SKM-1 treated with dmso at 0.1 percent for 144 hours (cell line): ENCODE measurements at regions not wholly inside any gene's neighbourhood (a gene's known extent, or its start where the extent isn't known, plus 50 kb on each side); places are given as distances from the start of the nearest gene placed in this dataset.
"Not testable (repeated sequence)": the region's sequence is repeated elsewhere in the genome, so short reads cannot be mapped to it uniquely, and the experiment has no call there.

Experiments
- DNase-seq: peaks from one replicate; lab custom pipeline; 2025; ENCODE audit not compliant: unreplicated experiment; lab: John Stamatoyannopoulos, UW

GRCh38 chr2:21194147-21194546 is 70.4 kb downstream of the TDRD15 start:
- no peak for DNase-seq

GRCh38 chr2:21194858-21195271 is 71.1 kb downstream of the TDRD15 start:
- DNase-seq: no peak

- no peak for DNase-seq
These were observed 71.6 kb downstream of the TDRD15 start for GRCh38 chr2:21195326-21195725.

GRCh38 chr2:21198637-21199036 is 74.9 kb downstream of the TDRD15 start:
- no peak for DNase-seq

- DNase-seq: no peak
These were observed 80.2 kb downstream of the TDRD15 start for GRCh38 chr2:21203976-21204375.

- not testable (repeated sequence) for DNase-seq
These were observed 90.3 kb downstream of the TDRD15 start for GRCh38 chr2:21214085-21214484.

- no peak for DNase-seq
These were observed 93.7 kb downstream of the TDRD15 start for GRCh38 chr2:21217442-21217841.

GRCh38 chr2:21220930-21221329 is 97.2 kb downstream of the TDRD15 start:
- DNase-seq: no peak

- DNase-seq: no peak
These were observed 99.8 kb downstream of the TDRD15 start for GRCh38 chr2:21223618-21224017.

GRCh38 chr2:21228041-21228895 is 104.5 kb downstream of the TDRD15 start:
- DNase-seq: no peak

- DNase-seq: no peak
These were observed 105.5 kb downstream of the TDRD15 start for GRCh38 chr2:21229302-21229701.

- no peak for DNase-seq
These were observed 106.4 kb downstream of the TDRD15 start for GRCh38 chr2:21230140-21230539.

- DNase-seq: peak; percentile 34
These were observed 108.2 kb downstream of the TDRD15 start for GRCh38 chr2:21231985-21232384.

GRCh38 chr2:21233194-21233593 is 109.4 kb downstream of the TDRD15 start:
- DNase-seq: no peak

GRCh38 chr2:21234001-21234400 is 110.2 kb downstream of the TDRD15 start:
- DNase-seq: no peak

- DNase-seq: no peak
These were observed 110.8 kb downstream of the TDRD15 start for GRCh38 chr2:21234464-21235120.

GRCh38 chr2:21239749-21240148 is 116.0 kb downstream of the TDRD15 start:
- not testable (repeated sequence) for DNase-seq

- no peak for DNase-seq
These were observed 120.4 kb downstream of the TDRD15 start for GRCh38 chr2:21244161-21244560.

- DNase-seq: no peak
These were observed 121.8 kb downstream of the TDRD15 start for GRCh38 chr2:21245565-21245964.

- no peak for DNase-seq
These were observed 125.6 kb downstream of the TDRD15 start for GRCh38 chr2:21249367-21249766.

- DNase-seq: no peak
These were observed 126.9 kb downstream of the TDRD15 start for GRCh38 chr2:21250673-21251072.

- DNase-seq: no peak
These were observed 127.6 kb downstream of the TDRD15 start for GRCh38 chr2:21251216-21251980.
